NOMO-1 treated with DMSO at 0.1 percent for 48 hours (cell line): ENCODE measurements at regions not wholly inside any gene's neighbourhood (a gene's known extent, or its start where the extent isn't known, plus 50 kb on each side); places are given as distances from the start of the nearest gene placed in this dataset.

Experiments used
- DNase-seq: peaks from one replicate; lab custom pipeline; 2025; ENCODE audit not compliant: unreplicated experiment; lab: John Stamatoyannopoulos, UW

DNA sequence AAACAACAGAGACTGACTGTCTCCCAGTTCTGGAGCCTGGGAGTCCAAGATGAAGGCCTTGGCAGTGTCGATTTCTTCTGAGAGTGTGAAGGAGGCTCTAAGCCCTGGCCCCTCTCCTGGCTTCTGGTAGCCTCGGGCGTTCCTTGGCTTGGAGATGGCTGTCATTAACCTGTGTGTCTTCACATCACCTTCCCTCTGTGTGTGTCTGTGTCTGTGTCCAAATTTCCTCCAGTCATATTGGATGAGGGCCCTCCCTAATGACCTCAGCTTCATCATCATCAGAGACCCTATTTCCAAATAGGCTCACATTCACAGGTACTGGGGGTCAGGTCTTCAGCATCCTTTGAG lies 138.3 kb downstream of the TOMM20 start:
- DNase-seq: no peak

DNA sequence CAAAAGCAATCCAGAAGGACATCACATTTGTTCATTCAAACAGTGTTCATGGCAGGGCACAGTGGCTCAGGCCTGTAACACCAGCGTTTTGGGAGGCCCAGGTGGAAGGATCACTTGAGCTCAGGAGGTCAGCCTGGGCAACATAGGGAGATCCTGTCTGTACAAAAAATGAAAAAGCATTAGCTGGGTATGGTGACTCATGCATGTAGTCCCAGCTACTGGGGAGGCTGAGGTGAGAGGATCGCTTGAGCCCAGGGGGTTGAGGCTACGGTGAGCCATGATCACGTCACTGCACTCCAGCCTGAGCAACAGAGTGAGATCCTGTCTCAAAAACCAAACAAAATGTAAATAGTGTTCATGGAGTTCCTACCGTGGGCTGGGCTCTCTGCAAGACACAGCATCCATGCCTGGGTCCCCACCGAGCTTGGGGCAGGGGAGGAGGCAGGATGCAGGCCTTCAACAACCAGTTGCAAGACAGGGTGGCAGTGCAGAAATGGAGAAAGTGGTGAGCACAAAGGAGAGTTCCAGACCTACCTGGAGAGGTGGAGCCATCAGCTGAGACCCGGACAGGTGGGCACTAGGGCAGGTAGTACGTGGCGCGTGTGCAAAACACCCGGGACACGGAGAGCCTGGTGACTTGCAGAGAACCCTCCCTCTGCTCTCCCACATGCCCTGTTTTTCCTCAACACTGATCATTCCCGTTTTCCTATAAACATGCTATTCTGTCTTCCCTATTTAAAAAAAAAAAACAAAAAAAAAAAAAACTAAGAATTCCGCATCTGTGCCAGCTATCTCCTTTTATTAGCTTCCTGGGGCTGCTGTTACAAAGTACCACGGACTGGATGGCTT lies 138.9 kb downstream of the TOMM20 start:
- DNase-seq: no peak

GRCh38 chr1:234989019-234989418 lies 139.6 kb downstream of the TOMM20 start:
- no peak for DNase-seq

DNA sequence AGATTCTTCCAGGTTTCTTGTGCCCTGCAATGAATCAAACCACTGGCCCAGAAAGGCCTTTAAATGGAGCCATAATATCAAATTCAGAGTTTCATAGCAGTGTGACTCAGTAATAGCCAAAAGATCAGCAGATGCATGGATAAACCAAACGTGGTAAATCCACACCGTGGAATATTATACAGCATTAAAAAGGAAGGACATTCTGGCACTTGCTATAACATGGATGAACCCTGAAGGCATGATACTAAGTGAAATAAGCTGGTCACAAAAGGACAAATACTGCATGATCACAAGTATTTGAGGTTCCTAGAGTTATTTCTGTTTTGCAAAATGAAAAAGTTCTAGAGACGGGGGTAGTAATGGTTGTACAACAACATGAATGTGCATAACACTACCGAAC lies 140.1 kb downstream of the TOMM20 start:
- no peak for DNase-seq

DNA sequence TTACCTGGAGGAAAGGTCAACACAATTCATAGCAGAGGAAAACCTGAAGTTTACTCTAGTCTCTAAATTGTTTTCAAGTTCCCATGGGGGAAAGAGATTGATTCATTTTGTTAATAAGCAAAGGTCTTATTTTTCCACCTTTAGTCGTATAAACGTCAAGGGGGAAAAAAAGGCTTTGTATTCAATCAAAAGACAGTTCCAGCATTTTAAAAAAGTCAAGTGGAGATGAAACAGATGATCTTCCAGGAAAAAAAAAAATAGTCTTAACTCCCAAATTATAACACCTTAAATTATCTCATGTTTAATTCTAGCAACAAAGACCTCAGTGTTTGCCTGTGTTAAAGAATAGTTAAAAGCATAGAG lies 140.5 kb downstream of the TOMM20 start:
- DNase-seq: no peak

GRCh38 chr1:234987415-234988154 lies 141.1 kb downstream of the TOMM20 start:
- no peak for DNase-seq

DNA sequence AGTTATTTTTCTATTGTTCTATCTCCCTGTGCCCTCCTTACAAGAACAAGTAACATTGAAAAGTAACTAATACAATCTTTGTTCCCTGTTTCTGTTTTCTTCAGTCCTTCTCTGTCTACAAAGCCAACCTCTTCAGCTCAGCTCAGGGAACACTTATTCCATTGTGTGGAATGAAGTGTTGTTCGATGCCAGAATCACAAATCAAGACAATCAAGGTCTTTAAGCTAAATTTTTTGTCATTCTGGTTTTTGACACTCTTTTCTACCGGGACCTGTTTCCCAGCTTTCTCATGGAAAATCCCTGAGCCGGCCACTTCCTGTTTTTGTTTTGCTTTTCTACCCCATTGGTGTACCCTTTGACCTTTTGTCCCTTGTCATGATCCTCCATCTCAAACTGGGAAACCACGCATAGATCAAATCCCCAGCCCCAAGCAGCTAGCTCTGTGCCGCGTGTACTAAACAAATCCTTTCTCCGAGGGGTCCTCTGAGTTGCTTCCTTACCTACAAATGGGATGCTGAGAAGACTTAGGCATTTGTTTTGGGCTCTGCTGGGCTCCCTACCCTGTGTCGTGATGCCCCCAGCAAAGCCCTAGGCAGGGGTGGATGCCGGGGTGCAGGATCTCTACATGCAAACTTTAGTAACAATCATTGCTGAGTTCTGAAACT lies 141.8 kb downstream of the TOMM20 start:
- DNase-seq: no peak

DNA sequence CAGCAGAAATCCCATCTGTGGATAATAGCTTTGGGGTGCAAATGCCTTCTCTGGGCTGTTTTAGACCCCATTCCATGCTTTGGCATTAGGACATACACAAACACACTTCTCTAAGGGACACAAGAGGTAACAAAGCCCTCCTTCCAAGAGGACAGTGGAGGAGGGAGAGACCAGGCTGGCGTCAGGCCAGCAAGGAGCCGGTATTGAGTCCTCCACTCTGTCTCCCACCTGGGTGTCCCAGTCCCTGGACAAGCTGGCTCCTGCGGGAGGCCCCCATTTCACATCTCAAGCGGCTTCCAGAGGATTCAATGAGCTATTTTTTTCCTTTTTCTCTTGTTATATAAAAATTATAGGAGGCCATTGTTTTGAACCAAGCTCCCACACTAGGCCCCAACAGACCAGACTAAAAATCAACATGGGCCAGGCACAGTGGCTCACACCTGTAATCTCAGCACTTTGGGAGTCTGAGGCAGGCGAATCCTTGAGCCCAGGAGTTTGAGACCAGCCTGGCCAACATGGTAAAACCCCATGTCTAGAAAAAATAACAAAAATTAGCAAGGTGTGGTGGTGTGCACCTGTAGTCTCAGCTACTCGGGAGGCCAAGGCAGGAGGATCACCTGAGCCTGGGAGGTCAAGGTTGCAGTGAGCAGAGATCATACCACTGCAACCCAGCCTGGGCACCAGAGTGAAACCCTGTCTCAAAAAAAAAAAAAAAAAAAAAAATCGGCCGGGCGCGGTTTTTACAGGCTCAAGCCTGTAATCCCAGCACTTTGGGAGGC lies 142.9 kb downstream of the TOMM20 start:
- DNase-seq: no peak

DNA sequence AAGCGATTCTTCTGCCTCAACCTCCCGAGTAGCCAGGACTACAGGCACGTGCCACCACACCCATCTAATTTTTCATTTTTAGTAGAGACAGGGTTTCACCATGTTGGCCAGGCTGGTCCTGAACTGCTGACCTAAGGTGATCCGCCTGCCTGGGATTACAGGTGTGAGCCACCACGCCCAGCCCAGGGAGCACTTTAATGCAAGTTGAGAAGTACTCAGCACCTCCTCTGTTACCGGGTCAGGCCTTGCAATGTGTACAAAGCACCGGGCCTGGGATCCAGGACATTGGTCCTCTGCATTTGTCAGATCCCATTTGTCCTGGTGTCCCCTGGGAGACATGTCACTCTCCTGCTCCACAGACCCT lies 143.6 kb downstream of the TOMM20 start:
- no peak for DNase-seq

- DNase-seq: no peak
Observed at GRCh38 chr1:234983564-234984238, 144.9 kb downstream of the TOMM20 start.

DNA sequence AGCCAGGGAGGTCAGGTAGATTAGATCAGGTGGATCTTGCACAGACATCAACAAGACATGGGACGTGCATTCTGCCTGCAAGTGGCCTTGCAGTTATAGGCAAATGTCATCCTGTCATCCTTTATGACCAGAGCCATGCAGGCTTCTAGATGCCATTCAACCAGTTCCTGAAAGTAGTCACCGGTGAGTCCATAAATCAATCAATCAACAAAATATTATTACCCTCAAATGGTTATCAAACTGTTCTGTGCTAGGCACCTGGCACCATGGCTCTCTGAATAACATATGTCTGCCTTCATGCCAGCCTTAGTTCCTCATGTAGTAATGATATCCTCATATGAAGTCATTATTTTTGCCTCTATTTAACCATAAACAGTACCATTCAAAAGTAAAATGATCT lies 146.9 kb downstream of the TOMM20 start:
- no peak for DNase-seq

DNA sequence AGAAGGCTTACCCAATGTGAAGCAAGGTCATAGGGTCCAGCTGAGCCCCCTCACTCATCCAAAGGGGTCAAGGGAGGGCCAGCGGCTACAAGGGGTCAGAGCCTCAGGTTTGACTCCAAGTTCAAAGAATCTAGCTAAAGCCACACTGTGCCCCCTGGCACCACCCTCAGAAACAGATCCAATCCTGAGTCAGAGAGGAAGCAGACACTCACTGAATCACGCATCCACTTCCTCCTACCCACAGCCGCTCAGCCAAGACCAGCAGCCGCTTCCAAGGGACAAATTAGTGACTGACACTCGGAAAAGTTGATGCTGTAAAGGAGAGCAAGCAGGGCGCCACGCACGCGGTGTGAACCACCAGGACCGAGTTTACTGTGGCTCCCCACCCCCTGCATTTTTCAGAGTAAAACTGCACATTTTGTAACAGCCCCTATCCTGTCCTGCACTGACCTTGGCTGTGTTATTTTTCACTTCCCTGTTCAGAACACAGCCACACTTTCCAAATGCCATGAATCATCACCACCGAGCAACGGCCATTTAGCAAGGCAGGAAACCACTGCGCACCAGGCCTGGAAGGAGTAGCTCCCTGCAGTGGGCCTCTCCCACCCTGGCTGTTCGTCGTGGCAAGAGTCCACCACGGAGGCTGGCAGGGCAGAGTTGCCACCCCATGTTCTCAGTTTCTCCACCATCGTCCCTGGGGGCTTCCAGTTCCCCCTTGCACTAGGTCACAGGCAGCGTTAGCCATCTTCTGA lies 147.8 kb downstream of the TOMM20 start:
- peak; percentile 100 for DNase-seq

DNA sequence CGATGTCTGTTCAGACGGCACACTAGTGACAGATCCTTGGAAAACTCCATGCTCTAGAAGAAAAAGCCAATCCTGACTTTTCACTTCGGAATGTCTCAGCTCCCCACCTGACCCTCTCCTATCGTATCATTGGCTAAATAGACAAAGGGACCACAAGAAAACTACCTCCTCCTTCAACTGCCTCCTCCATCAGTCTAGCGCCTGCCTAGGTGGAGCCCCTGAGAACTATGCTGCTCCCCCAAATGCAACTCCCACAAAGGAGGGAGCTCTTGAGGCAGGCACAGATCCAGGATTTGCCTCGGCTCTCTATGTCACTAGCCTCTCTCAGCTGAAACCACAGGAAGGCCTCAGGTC lies 148.4 kb downstream of the TOMM20 start:
- no peak for DNase-seq

DNA sequence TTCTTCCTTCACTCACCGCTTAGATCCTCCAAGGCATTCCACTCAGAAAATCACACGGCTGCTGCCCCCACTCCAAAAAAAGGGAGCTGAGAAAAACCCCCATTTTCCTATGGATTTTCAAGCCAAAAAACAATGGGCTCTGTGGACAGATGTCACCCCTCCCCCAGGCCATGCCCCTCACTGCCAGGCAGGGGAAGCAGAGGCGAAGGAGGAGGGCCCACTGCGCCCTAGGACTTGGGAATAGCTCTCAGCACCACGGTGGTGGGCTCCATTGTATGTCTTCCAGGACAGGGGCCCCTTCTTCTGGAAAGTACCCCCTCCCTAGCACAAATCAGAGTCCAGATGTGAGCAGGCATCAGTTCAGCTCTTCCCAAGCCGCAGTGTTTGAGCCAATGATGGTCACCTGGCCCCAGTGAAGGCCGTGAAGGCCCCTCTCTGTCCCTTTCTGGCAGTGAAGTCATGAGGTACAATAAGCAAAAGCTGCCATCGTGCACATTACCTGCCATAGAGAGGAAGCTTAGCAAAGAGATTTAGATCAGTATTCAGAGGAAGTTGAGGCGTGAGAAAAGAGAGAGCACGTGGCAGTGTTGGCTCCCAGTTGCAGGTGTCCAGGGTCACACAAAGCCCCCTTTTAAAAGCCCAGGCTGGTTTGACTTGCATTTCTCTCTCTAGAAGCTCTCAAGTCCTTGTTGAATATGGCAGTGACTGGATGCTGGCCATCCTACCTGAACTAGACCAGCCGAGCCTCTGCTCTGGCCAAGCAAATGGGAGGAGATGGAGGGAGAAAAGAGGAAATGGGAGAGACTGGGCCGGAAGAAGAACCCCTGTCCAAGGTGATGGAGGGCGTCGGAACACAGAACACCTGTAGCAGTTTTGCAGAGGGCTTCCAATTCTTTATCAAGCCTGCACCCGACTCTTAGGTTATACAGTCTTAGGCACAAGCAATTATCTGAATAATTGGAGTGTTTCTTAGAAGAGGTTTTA lies 149.0 kb downstream of the TOMM20 start:
- peak; percentile 13 for DNase-seq

- DNase-seq: peak; percentile 86
Observed at GRCh38 chr1:234978397-234979295, 150.0 kb downstream of the TOMM20 start.

GRCh38 chr1:234977875-234978396 lies 150.7 kb downstream of the TOMM20 start:
- no peak for DNase-seq

- peak; percentile 89 for DNase-seq
Observed at GRCh38 chr1:234976861-234977680, 151.6 kb downstream of the TOMM20 start.
